GM21526 (cell line): ENCODE measurements at regions not wholly inside any gene's neighbourhood (a gene's known extent, or its start where the extent isn't known, plus 50 kb on each side); places are given as distances from the start of the nearest gene placed in this dataset.
"Not testable (repeated sequence)": the region's sequence is repeated elsewhere in the genome, so short reads cannot be mapped to it uniquely, and the experiment has no call there.

Experiments used
- ATAC-seq: cut with Tn5 transposase; IDR thresholded peaks from one replicate; pipeline ENCODE4 v1.9.1; 2021; ENCODE audit warnings: moderate library complexity; ENCODE audit not compliant: unreplicated experiment, low FRiP score

- ATAC-seq = no peak
These were observed 135.5 kb downstream of the CEMIP2 start for GRCh38 chr9:71632776-71633175.

GRCh38 chr9:71630377-71630995 lies 137.8 kb downstream of the CEMIP2 start:
- no peak for ATAC-seq

- ATAC-seq = no peak
These were observed 138.6 kb downstream of the CEMIP2 start for GRCh38 chr9:71629578-71630215.

- no peak for ATAC-seq
These were observed 140.1 kb downstream of the CEMIP2 start for GRCh38 chr9:71628247-71628646.

- no peak for ATAC-seq
These were observed 140.8 kb downstream of the CEMIP2 start for GRCh38 chr9:71627537-71627936.

- ATAC-seq = no peak
These were observed 141.9 kb downstream of the CEMIP2 start for GRCh38 chr9:71626395-71626794.

- no peak for ATAC-seq
These were observed 143.6 kb downstream of the CEMIP2 start for GRCh38 chr9:71624728-71625127.

GRCh38 chr9:71620746-71621145 lies 147.6 kb downstream of the CEMIP2 start:
- no peak for ATAC-seq

GRCh38 chr9:71620331-71620730 lies 148.0 kb downstream of the CEMIP2 start:
- ATAC-seq = no peak

GRCh38 chr9:71619926-71620325 lies 148.4 kb downstream of the CEMIP2 start:
- ATAC-seq = no peak

- no peak for ATAC-seq
These were observed 153.8 kb downstream of the CEMIP2 start for GRCh38 chr9:71614409-71615010.

GRCh38 chr9:71612889-71613288 lies 155.4 kb downstream of the CEMIP2 start:
- ATAC-seq = no peak

- no peak for ATAC-seq
These were observed 158.9 kb downstream of the CEMIP2 start for GRCh38 chr9:71609448-71609830.

- no peak for ATAC-seq
These were observed 159.4 kb downstream of the CEMIP2 start for GRCh38 chr9:71608825-71609447.

- ATAC-seq = no peak
These were observed 160.3 kb downstream of the CEMIP2 start for GRCh38 chr9:71608021-71608420.

- ATAC-seq = no peak
These were observed 160.8 kb downstream of the CEMIP2 start for GRCh38 chr9:71607461-71607881.

GRCh38 chr9:71604197-71605063 lies 163.9 kb downstream of the CEMIP2 start:
- ATAC-seq = peak; percentile 77

GRCh38 chr9:71602652-71603051 lies 165.7 kb downstream of the CEMIP2 start:
- ATAC-seq = no peak

- not testable (repeated sequence) for ATAC-seq
These were observed 172.6 kb downstream of the CEMIP2 start for GRCh38 chr9:71595762-71596161.

GRCh38 chr9:71594541-71594940 lies 173.8 kb downstream of the CEMIP2 start:
- no peak for ATAC-seq

GRCh38 chr9:71592400-71592799 lies 175.9 kb downstream of the CEMIP2 start:
- ATAC-seq = no peak
